ENCODE measurements at regions not wholly inside any gene's neighbourhood (a gene's known extent, or its start where the extent isn't known, plus 50 kb on each side); places are given as distances from the start of the nearest gene placed in this dataset.

DNA sequence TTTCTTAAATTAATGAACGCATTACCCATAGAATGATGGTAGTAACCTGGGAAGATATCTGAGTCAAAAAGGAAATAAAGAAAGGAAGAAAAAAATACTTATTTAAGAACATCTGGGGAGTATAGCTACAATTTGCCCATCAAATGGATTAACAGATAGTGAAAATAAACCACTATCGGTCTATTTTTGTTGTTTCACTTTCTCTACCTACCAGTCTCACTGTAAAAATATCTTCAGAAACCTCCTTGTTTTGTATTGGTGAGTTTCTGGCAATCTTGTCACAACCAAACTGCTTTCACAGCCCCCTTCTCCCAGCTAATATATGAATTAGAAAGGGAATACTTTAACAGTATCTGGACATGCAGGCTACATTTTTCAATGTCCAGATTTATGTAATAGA lies 783.5 kb downstream of the STPG2 start:
- Histone ChIP-seq H3K27me3 (ENCODE audit: control insufficient read depth, insufficient read depth, low read length) (no peaks in the 10 kb centered on the region), H3K27ac (ENCODE audit: low read length) (no peak overlapping the region), H3K4me1 (ENCODE audit: control insufficient read depth, low read depth, low read length) (no peaks in the 10 kb centered on the region), H3K4me3 (ENCODE audit: low read length) (no peak overlapping the region), H3K36me3 (ENCODE audit: control insufficient read depth, low read depth, low read length) (no peaks in the 10 kb centered on the region), H3K9ac (ENCODE audit: low read length) (no peak overlapping the region), H3K9me3 (ENCODE audit: control insufficient read depth, low read depth, low read length) (no peaks in the 10 kb centered on the region)

DNA sequence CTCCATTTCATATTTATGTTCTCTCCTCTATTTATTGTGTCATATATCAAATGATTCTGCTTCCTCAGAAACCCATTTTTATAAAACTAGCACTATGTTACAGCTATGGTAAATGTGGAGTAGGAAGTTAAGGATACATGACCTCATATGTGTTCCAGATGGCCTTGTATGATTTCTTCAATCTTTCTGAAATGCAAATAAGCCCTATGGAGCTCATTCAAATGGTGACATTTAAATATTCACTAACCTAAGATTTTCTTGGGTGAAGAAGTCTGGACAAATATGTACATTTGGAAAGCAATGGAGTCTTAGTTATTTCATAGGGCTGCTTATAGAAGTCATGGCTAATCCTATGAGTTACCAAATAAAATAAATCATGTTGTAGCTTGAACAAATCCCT lies 782.5 kb downstream of the STPG2 start:
- H3K9ac ChIP-seq (ENCODE audit: low read length) = no peak overlapping the region
- H3K36me3 ChIP-seq (ENCODE audit: control insufficient read depth, low read depth, low read length) = no peaks in the 10 kb centered on the region
- H3K27me3 ChIP-seq (ENCODE audit: control insufficient read depth, insufficient read depth, low read length) = no peaks in the 10 kb centered on the region
- H3K27ac ChIP-seq (ENCODE audit: low read length) = no peak overlapping the region
- no peaks in the 10 kb centered on the region for H3K4me1 ChIP-seq (ENCODE audit: control insufficient read depth, low read depth, low read length)
- H3K9me3 ChIP-seq (ENCODE audit: control insufficient read depth, low read depth, low read length) = no peaks in the 10 kb centered on the region
- no peak overlapping the region for H3K4me3 ChIP-seq (ENCODE audit: low read length)

DNA sequence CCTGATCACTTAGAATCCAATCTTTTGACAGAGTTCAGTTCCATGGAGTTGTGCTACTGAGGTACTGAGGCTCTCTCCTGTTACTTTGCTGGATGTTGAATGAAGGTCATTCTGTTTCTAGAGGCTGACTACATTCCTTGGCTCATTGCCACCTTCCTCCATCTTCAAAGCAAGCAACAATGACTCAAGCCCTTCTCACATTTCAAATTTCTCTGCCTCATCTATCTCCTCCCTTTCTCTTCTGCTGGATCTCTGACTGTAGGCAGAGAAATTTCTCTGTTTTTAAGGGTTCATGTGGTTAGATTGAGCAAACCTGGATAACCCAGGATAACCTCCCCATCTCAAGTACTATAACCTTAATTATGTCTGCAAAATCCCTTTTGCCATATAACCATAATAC lies 775.4 kb downstream of the STPG2 start:
- H3K9ac ChIP-seq (ENCODE audit: low read length) = no peak overlapping the region
- H3K4me3 ChIP-seq (ENCODE audit: low read length) = no peak overlapping the region
- H3K27me3 ChIP-seq (ENCODE audit: control insufficient read depth, insufficient read depth, low read length) = no peaks in the 10 kb centered on the region
- no peaks in the 10 kb centered on the region for H3K9me3 ChIP-seq (ENCODE audit: control insufficient read depth, low read depth, low read length)
- H3K27ac ChIP-seq (ENCODE audit: low read length) = no peak overlapping the region
- H3K36me3 ChIP-seq (ENCODE audit: control insufficient read depth, low read depth, low read length) = no peaks in the 10 kb centered on the region
- no peaks in the 10 kb centered on the region for H3K4me1 ChIP-seq (ENCODE audit: control insufficient read depth, low read depth, low read length)

DNA sequence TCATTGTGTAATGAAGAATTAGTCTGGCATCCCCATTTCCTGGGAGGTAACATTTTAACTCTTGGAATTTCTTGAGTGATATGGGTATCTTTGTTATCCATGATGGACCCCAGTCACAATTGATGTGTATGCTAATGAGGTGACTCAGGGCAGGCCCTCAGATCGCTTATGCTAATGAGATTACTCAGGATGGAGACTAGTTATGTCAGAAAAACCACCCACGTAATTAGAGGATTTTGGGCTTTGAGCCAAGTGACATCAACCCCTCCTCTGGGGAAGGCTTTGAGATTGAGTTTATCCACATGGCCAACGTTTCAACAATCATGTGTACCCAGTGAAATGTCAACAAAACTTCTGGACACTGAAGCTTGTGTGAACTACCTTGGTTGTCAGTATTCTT lies 772.7 kb downstream of the STPG2 start:
- Histone ChIP-seq H3K4me1 (ENCODE audit: control insufficient read depth, low read depth, low read length) (no peaks in the 10 kb centered on the region), H3K27me3 (ENCODE audit: control insufficient read depth, insufficient read depth, low read length) (no peaks in the 10 kb centered on the region), H3K27ac (ENCODE audit: low read length) (no peak overlapping the region), H3K4me3 (ENCODE audit: low read length) (no peak overlapping the region), H3K9me3 (ENCODE audit: control insufficient read depth, low read depth, low read length) (no peaks in the 10 kb centered on the region), H3K9ac (ENCODE audit: low read length) (no peak overlapping the region), H3K36me3 (ENCODE audit: control insufficient read depth, low read depth, low read length) (no peaks in the 10 kb centered on the region)

DNA sequence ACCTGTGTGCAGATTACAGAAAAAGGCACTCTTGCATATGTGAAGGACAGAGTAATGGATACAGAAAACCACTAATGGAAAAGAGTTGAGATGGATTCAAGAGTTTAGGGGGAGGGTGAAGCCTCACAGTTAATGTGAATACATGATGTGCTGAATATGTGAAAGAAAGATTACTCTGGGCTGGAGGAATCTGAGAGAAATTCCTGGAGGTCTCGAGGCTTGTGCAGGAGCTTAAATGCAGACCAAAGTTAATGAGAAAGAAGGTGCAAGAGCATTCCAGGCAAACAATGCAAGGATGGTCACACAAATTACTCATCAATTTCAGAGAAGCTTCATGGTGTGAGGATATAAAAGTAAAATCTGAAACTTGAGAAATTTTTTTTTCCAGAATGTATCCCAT lies 768.8 kb downstream of the STPG2 start:
- Histone ChIP-seq H3K9ac (ENCODE audit: low read length) (no peak overlapping the region), H3K27ac (ENCODE audit: low read length) (no peak overlapping the region), H3K27me3 (ENCODE audit: control insufficient read depth, insufficient read depth, low read length) (no peaks in the 10 kb centered on the region), H3K4me3 (ENCODE audit: low read length) (no peak overlapping the region), H3K4me1 (ENCODE audit: control insufficient read depth, low read depth, low read length) (no peaks in the 10 kb centered on the region), H3K9me3 (ENCODE audit: control insufficient read depth, low read depth, low read length) (no peaks in the 10 kb centered on the region), H3K36me3 (ENCODE audit: control insufficient read depth, low read depth, low read length) (no peaks in the 10 kb centered on the region)

DNA sequence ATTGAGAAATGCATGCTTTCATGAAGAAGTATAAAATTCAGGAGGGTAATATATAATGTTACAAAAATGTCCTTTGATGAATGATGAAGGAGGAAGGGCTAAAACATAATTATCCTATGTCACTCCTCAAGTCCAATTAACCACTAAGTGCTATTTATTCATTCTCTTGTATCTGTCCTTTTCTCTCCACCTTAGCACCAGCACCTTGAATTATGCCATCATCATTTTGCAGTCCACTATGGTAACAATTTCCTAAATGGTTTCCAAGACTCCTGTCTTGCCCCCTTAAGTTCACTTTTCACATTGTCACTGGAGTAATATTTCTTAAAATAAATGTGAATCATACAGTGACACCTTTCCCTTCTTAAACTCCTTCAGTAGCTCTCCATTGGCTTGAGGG lies 756.3 kb downstream of the STPG2 start:
- H3K9ac ChIP-seq (ENCODE audit: low read length) = no peak overlapping the region
- H3K27me3 ChIP-seq (ENCODE audit: control insufficient read depth, insufficient read depth, low read length) = no peaks in the 10 kb centered on the region
- H3K4me3 ChIP-seq (ENCODE audit: low read length) = no peak overlapping the region
- H3K4me1 ChIP-seq (ENCODE audit: control insufficient read depth, low read depth, low read length) = no peaks in the 10 kb centered on the region
- H3K27ac ChIP-seq (ENCODE audit: low read length) = no peak overlapping the region
- H3K36me3 ChIP-seq (ENCODE audit: control insufficient read depth, low read depth, low read length) = no peaks in the 10 kb centered on the region
- H3K9me3 ChIP-seq (ENCODE audit: control insufficient read depth, low read depth, low read length) = no peaks in the 10 kb centered on the region

DNA sequence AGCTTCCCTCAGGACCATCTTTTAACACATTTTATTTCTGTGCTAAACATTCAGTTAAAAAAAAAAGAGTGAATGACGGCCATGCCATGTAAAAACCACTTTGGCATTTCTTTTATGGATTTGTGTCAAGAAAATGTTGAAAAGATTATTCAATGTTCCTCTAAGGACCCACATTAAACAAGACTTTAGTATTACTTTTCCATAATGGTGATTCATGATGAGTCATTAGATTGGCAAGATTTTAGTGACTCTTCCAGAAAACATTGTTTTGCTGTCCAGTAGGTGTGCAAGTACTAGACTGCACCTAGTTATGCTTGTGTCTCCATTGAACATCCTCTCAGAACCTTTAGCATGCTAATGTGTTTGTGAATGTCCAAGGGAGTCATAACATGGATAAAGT lies 748.6 kb downstream of the STPG2 start:
- Histone ChIP-seq H3K9ac (ENCODE audit: low read length) (no peak overlapping the region), H3K27ac (ENCODE audit: low read length) (no peak overlapping the region), H3K27me3 (ENCODE audit: control insufficient read depth, insufficient read depth, low read length) (no peaks in the 10 kb centered on the region), H3K4me1 (ENCODE audit: control insufficient read depth, low read depth, low read length) (no peaks in the 10 kb centered on the region), H3K9me3 (ENCODE audit: control insufficient read depth, low read depth, low read length) (no peaks in the 10 kb centered on the region), H3K4me3 (ENCODE audit: low read length) (no peak overlapping the region), H3K36me3 (ENCODE audit: control insufficient read depth, low read depth, low read length) (no peaks in the 10 kb centered on the region)

DNA sequence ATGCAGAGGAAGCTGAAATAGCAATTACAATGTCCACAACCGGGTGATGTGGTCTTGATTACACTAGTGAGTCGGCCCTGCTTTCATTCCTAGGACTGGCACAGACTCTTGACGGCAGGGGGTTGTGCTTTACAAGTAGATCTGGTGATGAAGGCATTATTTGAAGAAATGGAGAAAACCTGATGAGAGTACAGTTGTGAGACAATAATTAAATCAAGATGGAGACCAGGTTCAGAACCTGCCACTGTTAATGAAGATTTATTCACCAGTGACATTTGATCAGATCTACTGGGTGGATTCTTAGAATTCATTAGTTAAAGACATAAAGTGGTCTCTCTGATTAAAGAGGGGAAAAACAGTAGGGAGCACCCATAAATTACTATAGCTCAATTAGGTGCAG lies 747.2 kb downstream of the STPG2 start:
- H3K27ac ChIP-seq (ENCODE audit: low read length) = no peak overlapping the region
- H3K36me3 ChIP-seq (ENCODE audit: control insufficient read depth, low read depth, low read length) = no peaks in the 10 kb centered on the region
- no peaks in the 10 kb centered on the region for H3K4me1 ChIP-seq (ENCODE audit: control insufficient read depth, low read depth, low read length)
- H3K9me3 ChIP-seq (ENCODE audit: control insufficient read depth, low read depth, low read length) = no peaks in the 10 kb centered on the region
- no peaks in the 10 kb centered on the region for H3K27me3 ChIP-seq (ENCODE audit: control insufficient read depth, insufficient read depth, low read length)
- H3K4me3 ChIP-seq (ENCODE audit: low read length) = no peak overlapping the region
- no peak overlapping the region for H3K9ac ChIP-seq (ENCODE audit: low read length)

DNA sequence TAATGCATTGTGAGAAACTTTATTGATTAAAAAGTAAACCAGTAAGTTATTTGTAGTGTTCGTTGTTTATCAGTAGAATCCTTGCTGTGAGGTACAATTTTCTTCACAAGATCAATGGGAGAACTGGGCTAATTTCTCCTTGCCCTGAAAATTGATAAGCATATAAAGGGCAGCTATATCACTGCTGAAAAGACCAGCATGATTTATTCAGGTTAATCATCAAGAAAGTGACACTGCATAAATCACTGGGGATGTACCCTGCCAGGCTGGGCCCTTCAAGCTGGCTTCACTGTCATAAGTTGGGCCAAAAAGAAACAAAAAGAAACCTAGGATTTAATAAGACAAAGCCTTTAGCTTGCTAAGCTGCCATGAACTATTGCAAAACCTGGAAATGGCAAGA lies 746.7 kb downstream of the STPG2 start:
- Histone ChIP-seq H3K9ac (ENCODE audit: low read length) (no peak overlapping the region), H3K4me1 (ENCODE audit: control insufficient read depth, low read depth, low read length) (no peaks in the 10 kb centered on the region), H3K9me3 (ENCODE audit: control insufficient read depth, low read depth, low read length) (no peaks in the 10 kb centered on the region), H3K36me3 (ENCODE audit: control insufficient read depth, low read depth, low read length) (no peaks in the 10 kb centered on the region), H3K4me3 (ENCODE audit: low read length) (no peak overlapping the region), H3K27me3 (ENCODE audit: control insufficient read depth, insufficient read depth, low read length) (no peaks in the 10 kb centered on the region), H3K27ac (ENCODE audit: low read length) (no peak overlapping the region)

DNA sequence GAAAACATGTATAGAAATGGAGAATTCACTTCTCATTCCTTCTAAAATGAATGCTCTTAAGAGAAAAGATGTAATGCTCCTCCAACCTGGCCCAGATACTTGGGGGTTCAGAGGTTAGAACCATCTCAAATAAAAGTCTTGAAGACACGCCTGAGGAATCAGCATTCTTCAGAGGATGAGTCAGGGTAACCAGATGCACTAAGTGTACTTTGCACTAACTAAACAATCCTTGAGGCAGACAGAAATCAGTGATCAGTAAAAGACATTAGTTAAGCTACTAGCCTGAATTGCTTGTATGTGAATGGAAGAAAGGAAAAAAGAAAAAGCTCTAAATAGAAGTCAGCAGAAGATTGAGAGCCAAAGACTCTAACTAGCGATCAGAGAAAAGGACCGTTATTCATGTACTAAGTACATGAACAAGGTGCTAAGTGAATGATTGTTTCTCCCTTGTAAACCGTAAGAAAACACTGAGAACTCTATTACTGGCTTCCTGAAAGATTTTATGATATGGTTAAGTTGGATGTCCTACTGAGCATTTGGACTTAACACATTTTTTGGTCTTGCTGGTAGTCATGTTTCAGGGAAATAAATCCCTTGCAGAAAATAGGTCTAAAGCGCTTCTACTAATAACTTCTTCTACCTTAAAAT lies 738.3 kb downstream of the STPG2 start:
- Histone ChIP-seq H3K36me3 (ENCODE audit: control insufficient read depth, low read depth, low read length) (no peaks in the 10 kb centered on the region), H3K27me3 (ENCODE audit: control insufficient read depth, insufficient read depth, low read length) (no peaks in the 10 kb centered on the region), H3K4me1 (ENCODE audit: control insufficient read depth, low read depth, low read length) (no peaks in the 10 kb centered on the region), H3K9me3 (ENCODE audit: control insufficient read depth, low read depth, low read length) (no peaks in the 10 kb centered on the region), H3K4me3 (ENCODE audit: low read length) (no peak overlapping the region), H3K9ac (ENCODE audit: low read length) (no peak overlapping the region), H3K27ac (ENCODE audit: low read length) (no peak overlapping the region)

DNA sequence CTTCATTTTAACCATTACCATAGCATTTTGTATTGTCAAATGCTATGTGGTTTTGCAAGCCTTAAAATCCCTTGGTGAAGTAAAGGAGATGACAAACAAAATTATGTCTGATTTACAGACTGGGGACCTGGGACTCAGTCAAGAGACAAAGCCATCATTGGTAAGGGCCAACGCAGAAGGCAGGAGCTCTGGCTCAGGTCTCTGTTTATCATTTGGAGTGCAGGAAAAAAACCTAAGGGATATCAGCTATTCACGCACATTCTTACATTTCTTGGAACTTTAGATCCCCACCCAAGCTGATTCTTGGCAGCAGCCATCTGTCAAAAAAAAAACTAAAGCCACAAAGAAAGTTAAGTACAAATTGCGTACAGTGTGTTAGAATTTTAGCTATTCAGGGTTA lies 731.9 kb downstream of the STPG2 start:
- H3K27ac ChIP-seq (ENCODE audit: low read length) = no peak overlapping the region
- H3K9me3 ChIP-seq (ENCODE audit: control insufficient read depth, low read depth, low read length) = no peaks in the 10 kb centered on the region
- no peaks in the 10 kb centered on the region for H3K36me3 ChIP-seq (ENCODE audit: control insufficient read depth, low read depth, low read length)
- no peaks in the 10 kb centered on the region for H3K4me1 ChIP-seq (ENCODE audit: control insufficient read depth, low read depth, low read length)
- no peak overlapping the region for H3K4me3 ChIP-seq (ENCODE audit: low read length)
- no peaks in the 10 kb centered on the region for H3K27me3 ChIP-seq (ENCODE audit: control insufficient read depth, insufficient read depth, low read length)
- no peak overlapping the region for H3K9ac ChIP-seq (ENCODE audit: low read length)

DNA sequence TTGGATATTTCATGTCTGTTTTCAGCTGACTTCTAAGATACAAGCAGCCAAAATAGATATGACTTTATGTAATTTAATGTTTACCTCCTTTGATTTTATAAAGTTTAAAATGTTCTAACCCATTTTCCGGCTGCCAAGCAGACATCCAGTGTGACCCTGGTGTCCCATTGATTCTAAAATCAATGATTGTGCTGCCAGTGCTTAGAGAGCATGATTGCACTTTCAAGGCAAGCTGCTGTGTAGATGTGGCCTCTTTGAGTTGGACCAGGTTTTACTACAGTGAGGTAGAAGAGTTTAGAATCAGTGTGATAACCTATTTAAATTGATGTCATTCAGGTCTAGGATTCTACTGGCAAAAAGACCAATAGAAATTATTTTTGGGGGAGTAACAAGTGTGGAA lies 730.9 kb downstream of the STPG2 start:
- Histone ChIP-seq H3K36me3 (ENCODE audit: control insufficient read depth, low read depth, low read length) (no peaks in the 10 kb centered on the region), H3K9ac (ENCODE audit: low read length) (no peak overlapping the region), H3K27me3 (ENCODE audit: control insufficient read depth, insufficient read depth, low read length) (no peaks in the 10 kb centered on the region), H3K4me3 (ENCODE audit: low read length) (no peak overlapping the region), H3K27ac (ENCODE audit: low read length) (no peak overlapping the region), H3K4me1 (ENCODE audit: control insufficient read depth, low read depth, low read length) (no peaks in the 10 kb centered on the region), H3K9me3 (ENCODE audit: control insufficient read depth, low read depth, low read length) (no peaks in the 10 kb centered on the region)

All from iPS-18a (cell line).